Mesendoderm (in vitro differentiated cells): ENCODE measurements at regions not wholly inside any gene's neighbourhood (a gene's known extent, or its start where the extent isn't known, plus 50 kb on each side); places are given as distances from the start of the nearest gene placed in this dataset.
"Not testable (repeated sequence)": the region's sequence is repeated elsewhere in the genome, so short reads cannot be mapped to it uniquely, and the experiment has no call there.

Source experiments
- DNase-seq: peaks from one replicate; pipeline ENCODE4 v3.0.0; 2013
- H2AK5ac ChIP-seq: 2 replicates; pipeline ENCODE4 v1.6.1; 2013; ENCODE audit warnings: low read length, inconsistent platforms
- H2BK120ac ChIP-seq: 2 replicates; pipeline ENCODE4 v1.6.1; 2013; ENCODE audit warnings: low read depth, mild to moderate bottlenecking, low read length, moderate library complexity, mixed read lengths
- H2BK15ac ChIP-seq: replicated peaks from 2 replicates; pipeline ENCODE4 v1.6.1; 2013; ENCODE audit warnings: low read depth, mild to moderate bottlenecking, moderate library complexity
- H2BK5ac ChIP-seq: 2 replicates; pipeline ENCODE4 v1.6.1; 2013; ENCODE audit warnings: low read length, inconsistent platforms
- H3K18ac ChIP-seq: 2 replicates; pipeline ENCODE4 v1.6.1; 2013; ENCODE audit warnings: mild to moderate bottlenecking, low read length, mixed read lengths
- H3K23ac ChIP-seq: one replicate; pipeline ENCODE4 v1.6.1; 2013; ENCODE audit warnings: low read length
- H3K27ac ChIP-seq: 2 replicates; pipeline ENCODE4 v1.5.1; 2013; ENCODE audit warnings: low read depth, mild to moderate bottlenecking, inconsistent platforms, low read length, moderate library complexity
- H3K27me3 ChIP-seq: 2 replicates; pipeline ENCODE4 v1.6.1; 2013; ENCODE audit warnings: low read length, control low read depth, mild to moderate bottlenecking, inconsistent platforms; ENCODE audit not compliant: insufficient read depth, poor library complexity
- H3K36me3 ChIP-seq: 2 replicates; pipeline ENCODE4 v1.6.1; 2013; ENCODE audit warnings: low read length, inconsistent platforms; ENCODE audit not compliant: control insufficient read depth, insufficient read depth
- H3K4ac ChIP-seq: one replicate; pipeline ENCODE4 v1.6.1; 2013; ENCODE audit warnings: low read depth, mild to moderate bottlenecking, low read length, moderate library complexity
- H3K4me1 ChIP-seq: 2 replicates; pipeline ENCODE4 v1.6.1; 2013; ENCODE audit warnings: low read depth, low read length, inconsistent platforms; ENCODE audit not compliant: control insufficient read depth
- H3K4me2 ChIP-seq: 2 replicates; pipeline ENCODE4 v1.6.1; 2013; ENCODE audit warnings: low read length
- H3K4me3 ChIP-seq: 2 replicates; pipeline ENCODE4 v1.5.1; 2013; ENCODE audit warnings: mild to moderate bottlenecking, low read length
- H3K56ac ChIP-seq: one replicate; pipeline ENCODE4 v1.6.1; 2013; ENCODE audit warnings: low read length
- H3K79me1 ChIP-seq: 2 replicates; pipeline ENCODE4 v1.6.1; 2013; ENCODE audit warnings: low read length, inconsistent platforms
- H3K79me2 ChIP-seq: 2 replicates; pipeline ENCODE4 v1.6.1; 2013; ENCODE audit warnings: mild to moderate bottlenecking, low read length; ENCODE audit not compliant: control insufficient read depth, insufficient read depth
- H3K9ac ChIP-seq: 2 replicates; pipeline ENCODE4 v1.6.1; 2013; ENCODE audit warnings: low read length, inconsistent platforms
- H4K5ac ChIP-seq: one replicate; pipeline ENCODE4 v1.6.1; 2013; ENCODE audit warnings: low read length
- H4K8ac ChIP-seq: one replicate; pipeline ENCODE4 v1.6.1; 2013; ENCODE audit warnings: low read depth, mild to moderate bottlenecking, control low read depth, low read length, moderate library complexity
- WGBS: extraction: QIAGEN DNeasy Blood & Tissue Kit; methylation state at CpG from one replicate; pipeline ENCODE4 v1.1.7; 2013; ENCODE audit warnings: low lambda C conversion rate, missing lambda C conversion rate; ENCODE audit not compliant: insufficient coverage; ENCODE audit errors: extremely low coverage; 5-methylcytosine and 5-hydroxymethylcytosine counted together

DNA sequence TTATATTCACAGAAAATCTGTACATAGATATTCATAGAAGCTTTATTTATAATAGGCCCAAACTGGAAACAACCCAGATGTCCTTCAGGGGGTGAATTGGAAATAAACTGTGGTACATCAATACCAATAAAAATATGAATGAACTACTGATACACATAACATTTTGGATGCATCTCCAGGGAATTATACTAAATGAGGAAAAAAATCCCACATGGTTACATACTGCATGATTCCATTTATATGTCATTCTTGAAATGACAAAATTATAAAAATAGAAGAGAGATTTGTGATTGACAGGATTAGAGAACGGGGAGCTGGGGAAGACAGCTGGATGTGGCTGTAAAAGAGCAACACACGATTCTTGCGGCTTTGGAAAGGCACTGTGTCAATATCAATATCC lies 435.0 kb downstream of the TMEM182 start:
- Histone ChIP-seq H3K56ac (no peak overlapping the region), H3K4me3 (no peak overlapping the region), H3K23ac (no peak overlapping the region), H2BK5ac (no peak overlapping the region), H3K79me1 (no peaks in the 10 kb centered on the region), H2AK5ac (no peak overlapping the region), H3K4ac (no peak overlapping the region), H3K4me1 (no peaks in the 10 kb centered on the region), H3K18ac (no peak overlapping the region), H2BK120ac (no peak overlapping the region), H3K27ac (no peak overlapping the region), H4K5ac (no peak overlapping the region), H2BK15ac (no peak overlapping the region), H3K27me3 (no peaks in the 10 kb centered on the region), H4K8ac (no peak overlapping the region), H3K36me3 (no peaks in the 10 kb centered on the region), H3K79me2 (no peaks in the 10 kb centered on the region), H3K9ac (no peak overlapping the region), H3K4me2 (no peak overlapping the region)
- no peak for DNase-seq
- WGBS = no CpG with 5 or more reads among the region's 3 CpGs

DNA sequence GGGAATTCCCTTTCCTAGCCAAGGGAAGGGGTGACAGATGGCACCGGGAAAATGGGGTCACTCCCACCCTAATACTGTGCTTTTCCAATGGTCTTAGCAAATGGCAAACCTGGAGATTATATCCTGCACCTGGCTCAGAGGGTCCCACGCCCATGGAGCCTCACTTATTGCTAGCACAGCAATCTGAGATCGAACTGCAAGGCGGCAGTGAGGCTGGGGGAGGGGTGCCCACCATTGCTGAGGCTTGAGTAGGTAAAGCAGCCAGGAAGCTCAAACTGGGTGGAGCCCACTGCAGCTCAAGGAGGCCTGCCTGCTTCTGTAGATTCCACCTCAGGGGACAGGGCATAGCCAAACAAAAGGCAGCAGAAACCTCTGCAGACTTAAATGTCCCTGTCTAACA lies 438.9 kb downstream of the TMEM182 start:
- H3K4me2 ChIP-seq, H3K4ac ChIP-seq, H3K79me1 ChIP-seq, H3K9ac ChIP-seq, H4K8ac ChIP-seq, H3K18ac ChIP-seq, H3K56ac ChIP-seq, H3K27me3 ChIP-seq, H3K79me2 ChIP-seq, H2BK5ac ChIP-seq, H4K5ac ChIP-seq, H2AK5ac ChIP-seq, H3K36me3 ChIP-seq, H2BK120ac ChIP-seq, H3K4me1 ChIP-seq, H2BK15ac ChIP-seq, H3K4me3 ChIP-seq, DNase-seq, H3K23ac ChIP-seq, H3K27ac ChIP-seq: not testable (repeated sequence)
- no CpG with 5 or more reads among the region's 4 CpGs for WGBS

- Histone ChIP-seq H3K27ac (no peak overlapping the region), H2AK5ac (no peak overlapping the region), H3K4ac (no peak overlapping the region), H2BK120ac (no peak overlapping the region), H3K4me1 (no peaks in the 10 kb centered on the region), H3K4me3 (no peak overlapping the region), H3K36me3 (no peaks in the 10 kb centered on the region), H3K56ac (no peak overlapping the region), H3K27me3 (no peaks in the 10 kb centered on the region), H3K79me2 (no peaks in the 10 kb centered on the region), H3K9ac (no peak overlapping the region), H3K79me1 (no peaks in the 10 kb centered on the region), H4K8ac (no peak overlapping the region), H3K18ac (no peak overlapping the region), H4K5ac (no peak overlapping the region), H3K23ac (no peak overlapping the region), H2BK15ac (no peak overlapping the region), H2BK5ac (no peak overlapping the region), H3K4me2 (no peak overlapping the region)
- no CpG with 5 or more reads among the region's 3 CpGs for WGBS
- DNase-seq = no peak
Measured at GRCh38 chr2:103208916-103209315, 447.1 kb downstream of the TMEM182 start.

DNA sequence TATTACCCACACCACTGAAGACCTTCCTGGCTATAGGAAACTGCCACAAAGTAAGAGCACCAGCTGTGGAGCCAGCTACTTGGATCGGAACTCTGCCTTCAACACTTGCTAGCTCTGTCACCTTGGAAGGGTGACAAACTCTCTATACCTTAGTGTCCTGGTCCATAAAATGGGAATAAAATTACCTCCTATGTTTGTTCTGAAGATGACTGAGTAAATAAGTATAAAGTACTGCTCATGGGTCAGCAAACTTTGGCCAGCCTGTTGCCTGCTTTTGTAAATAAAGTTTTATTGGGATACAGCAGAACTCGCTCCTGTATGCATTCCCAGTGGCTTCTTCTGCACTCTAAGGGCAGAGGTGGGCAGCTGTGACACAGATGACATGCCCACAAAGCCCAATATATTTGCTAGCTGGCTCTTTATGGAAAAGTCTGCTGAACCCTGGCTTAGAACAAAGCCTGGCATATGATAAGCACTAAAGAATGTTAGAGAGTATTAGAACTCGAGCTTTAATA lies 451.3 kb downstream of the TMEM182 start:
- H3K27me3 ChIP-seq = no peaks in the 10 kb centered on the region
- no peaks in the 10 kb centered on the region for H3K79me2 ChIP-seq
- H3K27ac ChIP-seq = no peak overlapping the region
- no CpG with 5 or more reads among the region's 3 CpGs for WGBS
- no peak overlapping the region for H4K8ac ChIP-seq
- H3K4ac ChIP-seq = no peak overlapping the region
- H3K56ac ChIP-seq = no peak overlapping the region
- DNase-seq = no peak
- H2BK5ac ChIP-seq = no peak overlapping the region
- no peak overlapping the region for H2BK15ac ChIP-seq
- H3K79me1 ChIP-seq = no peaks in the 10 kb centered on the region
- no peak overlapping the region for H2BK120ac ChIP-seq
- H2AK5ac ChIP-seq = no peak overlapping the region
- no peak overlapping the region for H3K9ac ChIP-seq
- H3K36me3 ChIP-seq = no peaks in the 10 kb centered on the region
- no peak overlapping the region for H3K18ac ChIP-seq
- H3K4me1 ChIP-seq = no peaks in the 10 kb centered on the region
- H3K4me3 ChIP-seq = no peak overlapping the region
- no peak overlapping the region for H3K23ac ChIP-seq
- H4K5ac ChIP-seq = no peak overlapping the region
- H3K4me2 ChIP-seq = no peak overlapping the region

DNA sequence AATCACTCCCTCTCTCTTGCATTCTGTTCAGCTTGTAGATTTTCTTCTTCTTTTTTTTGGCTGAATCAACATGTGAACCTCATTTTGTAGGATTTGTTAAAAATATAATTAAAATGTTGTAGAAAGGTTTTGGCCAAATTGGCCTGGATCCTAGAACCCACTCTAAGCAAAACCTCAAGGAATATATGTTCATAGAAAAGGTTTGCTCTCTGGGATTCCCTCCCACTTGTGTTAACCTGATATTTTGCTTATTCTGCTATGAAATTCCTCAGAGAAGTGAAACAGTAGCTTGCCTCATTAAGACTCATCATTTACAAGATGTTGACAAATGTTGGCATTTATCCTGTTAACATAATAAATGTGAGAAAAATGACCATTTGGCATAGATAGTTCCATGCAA lies 456.7 kb downstream of the TMEM182 start:
- Histone ChIP-seq H2AK5ac (no peak overlapping the region), H3K23ac (no peak overlapping the region), H3K27ac (no peak overlapping the region), H2BK120ac (no peak overlapping the region), H3K79me1 (no peaks in the 10 kb centered on the region), H3K27me3 (no peaks in the 10 kb centered on the region), H4K5ac (no peak overlapping the region), H4K8ac (no peak overlapping the region), H3K4me3 (no peak overlapping the region), H3K79me2 (no peaks in the 10 kb centered on the region), H3K4ac (no peak overlapping the region), H3K56ac (no peak overlapping the region), H3K4me2 (no peak overlapping the region), H3K18ac (no peak overlapping the region), H3K36me3 (no peaks in the 10 kb centered on the region), H3K4me1 (no peaks in the 10 kb centered on the region), H3K9ac (no peak overlapping the region), H2BK5ac (no peak overlapping the region), H2BK15ac (no peak overlapping the region)
- DNase-seq = no peak

DNA sequence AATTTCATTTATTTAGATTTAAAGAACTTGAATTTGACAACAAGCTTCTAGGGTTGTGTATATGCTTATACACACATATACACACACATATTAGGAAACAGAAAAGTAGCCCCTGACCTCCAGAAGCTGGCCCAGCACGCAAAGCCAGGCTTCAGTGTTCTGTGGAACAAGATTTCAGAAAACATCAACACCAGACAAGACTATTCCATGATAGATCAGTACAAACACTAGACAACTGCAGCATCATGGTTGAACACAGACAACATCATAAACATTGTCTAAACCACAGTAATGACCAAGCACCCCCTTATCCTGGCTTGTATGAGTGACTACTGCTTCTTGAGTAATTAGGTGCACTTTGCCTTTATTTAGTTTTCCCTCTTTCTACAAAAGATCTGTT lies 457.6 kb downstream of the TMEM182 start:
- WGBS = no CpG with 5 or more reads among the region's 1 CpG
- Histone ChIP-seq H3K36me3 (no peaks in the 10 kb centered on the region), H3K4me2 (no peak overlapping the region), H2BK15ac (no peak overlapping the region), H3K9ac (no peak overlapping the region), H3K27ac (no peak overlapping the region), H2AK5ac (no peak overlapping the region), H3K4me1 (no peaks in the 10 kb centered on the region), H3K4me3 (no peak overlapping the region), H2BK120ac (no peak overlapping the region), H2BK5ac (no peak overlapping the region), H3K18ac (no peak overlapping the region), H3K79me1 (no peaks in the 10 kb centered on the region), H3K4ac (no peak overlapping the region), H3K79me2 (no peaks in the 10 kb centered on the region), H3K23ac (no peak overlapping the region), H3K56ac (no peak overlapping the region), H3K27me3 (no peaks in the 10 kb centered on the region), H4K5ac (no peak overlapping the region), H4K8ac (no peak overlapping the region)
- DNase-seq = no peak
